HepG2 (cell line): ENCODE measurements at regions not wholly inside any gene's neighbourhood (a gene's known extent, or its start where the extent isn't known, plus 50 kb on each side); places are given as distances from the start of the nearest gene placed in this dataset.

Experiments used
- BRCA1 ChIP-seq: sonication (generic); formaldehyde crosslinking; IDR thresholded peaks from 2 replicates; pipeline ENCODE4 v1.4.0; 2020; ENCODE audit warnings: missing genetic modification reagents
- HMG20B ChIP-seq: conservative IDR thresholded peaks from 2 replicates; pipeline ENCODE4 v1.6.1; 2016; ENCODE audit warnings: missing genetic modification reagents, missing compliant biosample characterization
- HNF4G ChIP-seq, 2 experiments: sonication (generic) in 1 of 2; formaldehyde crosslinking in 1 of 2; IDR thresholded peaks; 2 replicates each; pipeline versions ENCODE4 v1.4.0 to v1.6.1; 2011 to 2020; ENCODE audit warnings: borderline replicate concordance in 2 of 2, low read depth in 2 of 2, mild to moderate bottlenecking in 2 of 2, low read length in 1 of 2, missing genetic modification reagents in 1 of 2, moderate library complexity in 1 of 2
- HNRNPL ChIP-seq: fragments of 200-400 bp; formaldehyde crosslinking; IDR thresholded peaks from 2 replicates; pipeline ENCODE4 v1.6.1; 2017; ENCODE audit warnings: mild to moderate bottlenecking, low read depth, low read length
- NCOA2 ChIP-seq: sonication (generic); formaldehyde crosslinking; IDR thresholded peaks from 2 replicates; pipeline ENCODE4 v1.8.0; 2022; ENCODE audit warnings: inconsistent platforms
- NRL ChIP-seq: sonication (generic); formaldehyde crosslinking; IDR thresholded peaks from 2 replicates; pipeline ENCODE4 v1.5.0; 2020; ENCODE audit warnings: missing genetic modification reagents, mild to moderate bottlenecking, moderate library complexity, borderline replicate concordance
- RAD21 ChIP-seq: fragments of 450-650 bp; formaldehyde crosslinking; IDR thresholded peaks from 2 replicates; pipeline ENCODE4 v1.5.0; 2020; ENCODE audit warnings: mild to moderate bottlenecking
- SKI ChIP-seq: fragments of 450-650 bp; IDR thresholded peaks from one replicate; pipeline ENCODE4 v1.6.1; 2018; ENCODE audit warnings: mild to moderate bottlenecking; ENCODE audit not compliant: partially characterized antibody
- ZNF207 ChIP-seq: fragments of 450-650 bp; IDR thresholded peaks from 2 replicates; pipeline ENCODE4 v1.6.1; 2016; ENCODE audit warnings: antibody characterized with exemption, borderline replicate concordance
- ZNF335 ChIP-seq: sonication (generic); formaldehyde crosslinking; IDR thresholded peaks from 2 replicates; pipeline ENCODE4 v1.4.0; 2020; ENCODE audit warnings: missing genetic modification reagents
- TF ChIP-seq, protein P1 (sequence below): sonication (generic); formaldehyde crosslinking; IDR thresholded peaks from 2 replicates; pipeline ENCODE4 v1.5.0; 2020; ENCODE audit warnings: mild to moderate bottlenecking, missing genetic modification reagents, moderate library complexity
- TF ChIP-seq, protein P2 (sequence below): sonication (generic); IDR thresholded peaks from 2 replicates; pipeline ENCODE4 v1.6.1; 2016; ENCODE audit warnings: low read depth, borderline replicate concordance
- TF ChIP-seq, protein P3 (sequence below): sonication (generic); formaldehyde crosslinking; IDR thresholded peaks from 2 replicates; pipeline ENCODE4 v1.4.0; 2020; ENCODE audit warnings: missing genetic modification reagents

DNA sequence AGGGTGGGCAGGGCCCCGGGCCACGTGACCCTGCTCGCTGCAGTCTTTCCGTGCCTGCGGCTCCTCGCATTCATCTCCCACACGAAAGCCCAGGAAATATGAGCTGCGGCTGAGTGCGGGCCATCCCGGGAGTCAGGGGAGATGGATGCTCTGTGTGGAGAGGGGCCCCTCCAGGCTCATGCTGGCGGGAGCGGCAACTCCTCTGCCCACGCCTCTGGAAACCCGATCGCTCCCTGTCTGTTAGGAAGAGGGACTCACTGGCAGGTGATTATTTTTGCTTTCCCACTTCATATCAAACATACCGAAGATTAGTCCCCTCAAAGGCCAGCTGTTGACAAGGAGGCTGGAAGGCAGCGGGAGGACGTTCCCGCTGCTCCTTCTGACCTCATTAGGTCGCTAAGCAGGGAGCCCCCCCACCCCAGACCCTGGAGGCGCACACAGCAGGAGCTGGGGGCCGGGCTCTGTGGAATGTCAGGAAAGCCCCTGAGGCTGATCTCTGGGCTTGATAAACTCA is 228.5 kb downstream of the FOXL1 start:
- TF ChIP-seq NCOA2 (CRISPR knock-in tag) (no peak), ZNF207 (no peak), NRL (CRISPR knock-in tag) (no peak), RAD21 (no peak), BRCA1 (CRISPR knock-in tag) (no peak), HNRNPL (no peak), HMG20B (no peak), HNF4G (IDR thresholded peaks at IDR 0.05; ENCODE audit: borderline replicate concordance, low read depth, low read length) (no peak), HNF4G (CRISPR knock-in tag; IDR thresholded peaks at IDR 0.05; ENCODE audit: borderline replicate concordance, low read depth) (no peak), ZNF335 (no peak), SKI (no peak)
- TF ChIP-seq, protein P1, sequence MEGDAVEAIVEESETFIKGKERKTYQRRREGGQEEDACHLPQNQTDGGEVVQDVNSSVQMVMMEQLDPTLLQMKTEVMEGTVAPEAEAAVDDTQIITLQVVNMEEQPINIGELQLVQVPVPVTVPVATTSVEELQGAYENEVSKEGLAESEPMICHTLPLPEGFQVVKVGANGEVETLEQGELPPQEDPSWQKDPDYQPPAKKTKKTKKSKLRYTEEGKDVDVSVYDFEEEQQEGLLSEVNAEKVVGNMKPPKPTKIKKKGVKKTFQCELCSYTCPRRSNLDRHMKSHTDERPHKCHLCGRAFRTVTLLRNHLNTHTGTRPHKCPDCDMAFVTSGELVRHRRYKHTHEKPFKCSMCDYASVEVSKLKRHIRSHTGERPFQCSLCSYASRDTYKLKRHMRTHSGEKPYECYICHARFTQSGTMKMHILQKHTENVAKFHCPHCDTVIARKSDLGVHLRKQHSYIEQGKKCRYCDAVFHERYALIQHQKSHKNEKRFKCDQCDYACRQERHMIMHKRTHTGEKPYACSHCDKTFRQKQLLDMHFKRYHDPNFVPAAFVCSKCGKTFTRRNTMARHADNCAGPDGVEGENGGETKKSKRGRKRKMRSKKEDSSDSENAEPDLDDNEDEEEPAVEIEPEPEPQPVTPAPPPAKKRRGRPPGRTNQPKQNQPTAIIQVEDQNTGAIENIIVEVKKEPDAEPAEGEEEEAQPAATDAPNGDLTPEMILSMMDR (CRISPR knock-in tag): no peak
- TF ChIP-seq, protein P2, sequence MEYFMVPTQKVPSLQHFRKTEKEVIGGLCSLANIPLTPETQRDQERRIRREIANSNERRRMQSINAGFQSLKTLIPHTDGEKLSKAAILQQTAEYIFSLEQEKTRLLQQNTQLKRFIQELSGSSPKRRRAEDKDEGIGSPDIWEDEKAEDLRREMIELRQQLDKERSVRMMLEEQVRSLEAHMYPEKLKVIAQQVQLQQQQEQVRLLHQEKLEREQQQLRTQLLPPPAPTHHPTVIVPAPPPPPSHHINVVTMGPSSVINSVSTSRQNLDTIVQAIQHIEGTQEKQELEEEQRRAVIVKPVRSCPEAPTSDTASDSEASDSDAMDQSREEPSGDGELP: no peak
- TF ChIP-seq, protein P3, sequence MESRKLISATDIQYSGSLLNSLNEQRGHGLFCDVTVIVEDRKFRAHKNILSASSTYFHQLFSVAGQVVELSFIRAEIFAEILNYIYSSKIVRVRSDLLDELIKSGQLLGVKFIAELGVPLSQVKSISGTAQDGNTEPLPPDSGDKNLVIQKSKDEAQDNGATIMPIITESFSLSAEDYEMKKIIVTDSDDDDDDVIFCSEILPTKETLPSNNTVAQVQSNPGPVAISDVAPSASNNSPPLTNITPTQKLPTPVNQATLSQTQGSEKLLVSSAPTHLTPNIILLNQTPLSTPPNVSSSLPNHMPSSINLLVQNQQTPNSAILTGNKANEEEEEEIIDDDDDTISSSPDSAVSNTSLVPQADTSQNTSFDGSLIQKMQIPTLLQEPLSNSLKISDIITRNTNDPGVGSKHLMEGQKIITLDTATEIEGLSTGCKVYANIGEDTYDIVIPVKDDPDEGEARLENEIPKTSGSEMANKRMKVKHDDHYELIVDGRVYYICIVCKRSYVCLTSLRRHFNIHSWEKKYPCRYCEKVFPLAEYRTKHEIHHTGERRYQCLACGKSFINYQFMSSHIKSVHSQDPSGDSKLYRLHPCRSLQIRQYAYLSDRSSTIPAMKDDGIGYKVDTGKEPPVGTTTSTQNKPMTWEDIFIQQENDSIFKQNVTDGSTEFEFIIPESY (CRISPR knock-in tag): no peak
